CD4-positive, alpha-beta T cell (primary cell): ENCODE measurements at regions not wholly inside any gene's neighbourhood (a gene's known extent, or its start where the extent isn't known, plus 50 kb on each side); places are given as distances from the start of the nearest gene placed in this dataset.

Source experiments
- ATAC-seq: fragments of 200-7000 bp; cut with Tn5 transposase; one replicate; pipeline ENCODE4 v1.10.0; 2022; ENCODE audit warnings: mild to moderate bottlenecking; ENCODE audit not compliant: poor library complexity
- CTCF ChIA-PET: fragments of 350-600 bp; sonication (Branson Sonifier 250); formaldehyde crosslinking; loops from one replicate; lab custom pipeline; 2021; ENCODE audit warnings: antibody characterized with exemption, inconsistent platforms; lab: Charles Lee
- POLR2A ChIA-PET: fragments of 350-600 bp; sonication (Branson Sonifier 250); formaldehyde crosslinking; loops from one replicate; lab custom pipeline; 2021; ENCODE audit warnings: antibody characterized with exemption, inconsistent platforms; lab: Charles Lee
- DNase-seq, 14 experiments: peaks; one replicate each; pipeline ENCODE4 v3.0.0-alpha.2; 2013 to 2020; ENCODE audit warnings: mixed read lengths in 2 of 14
- H3K27ac ChIP-seq, 2 donors: one replicate each; pipeline versions ENCODE4 v1.5.1 to v1.7.0; 2013; ENCODE audit warnings: low read length in 2 of 2, low read depth in 1 of 2, mild to moderate bottlenecking in 1 of 2
- H3K27me3 ChIP-seq, 2 experiments: 1 replicate in 1 of 2; 2 replicates in 1 of 2; pipeline versions ENCODE4 v1.6.1 to v1.7.0; 2013; ENCODE audit warnings: low read length in 2 of 2, control low read depth in 1 of 2, mild to moderate bottlenecking in 1 of 2, moderate library complexity in 1 of 2; ENCODE audit not compliant: insufficient read depth in 2 of 2, control insufficient read depth in 1 of 2
- H3K36me3 ChIP-seq: one replicate; pipeline ENCODE4 v1.6.1; 2013; ENCODE audit warnings: low read length, control low read depth; ENCODE audit not compliant: insufficient read depth
- H3K4me1 ChIP-seq: one replicate; pipeline ENCODE4 v1.6.1; 2013; ENCODE audit warnings: low read length, control low read depth; ENCODE audit not compliant: insufficient read depth
- H3K4me3 ChIP-seq: one replicate; pipeline ENCODE4 v1.5.1; 2013; ENCODE audit warnings: mild to moderate bottlenecking, low read length, moderate library complexity
- H3K9me3 ChIP-seq, 2 experiments: 1 replicate in 1 of 2; 2 replicates in 1 of 2; pipeline versions ENCODE4 v1.6.1 to v1.7.0; 2013; ENCODE audit warnings: low read length in 2 of 2, mild to moderate bottlenecking in 2 of 2, control low read depth in 1 of 2, moderate library complexity in 1 of 2; ENCODE audit not compliant: control insufficient read depth in 1 of 2, insufficient read depth in 1 of 2
- H3K27ac Mint-ChIP-seq: one replicate; pipeline ENCODE4 v1.8.0; 2020; ENCODE audit warnings: mixed read lengths
- H3K27me3 Mint-ChIP-seq: one replicate; pipeline ENCODE4 v1.8.0; 2021; ENCODE audit warnings: mixed read lengths
- H3K36me3 Mint-ChIP-seq: one replicate; pipeline ENCODE4 v1.8.0; 2021; ENCODE audit warnings: low read depth, mixed read lengths
- H3K4me1 Mint-ChIP-seq: one replicate; pipeline ENCODE4 v1.8.0; 2021; ENCODE audit warnings: low read depth, mixed read lengths
- H3K4me3 Mint-ChIP-seq: one replicate; pipeline ENCODE4 v1.8.0; 2020; ENCODE audit warnings: mild to moderate bottlenecking, mixed read lengths
- H3K9me3 Mint-ChIP-seq: one replicate; pipeline ENCODE4 v1.8.0; 2020; ENCODE audit warnings: mixed read lengths
- CTCF ChIP-seq: fragments of 200-600 bp; IDR thresholded peaks from one replicate; pipeline ENCODE4 v1.8.0; 2022; ENCODE audit warnings: antibody characterized with exemption, mild to moderate bottlenecking
- intact Hi-C, 2 experiments: fragments of 100-400 bp; cut with DNase I in 1 of 2; cut with micrococcal nuclease in 1 of 2; formaldehyde crosslinking; loops; one replicate each; pipeline versions ENCODE4 v1.15.1 to v1.9.0; 2023 to 2025; cut with DNase I, micrococcal nuclease

- intact Hi-C loops, result no loop called here
- no peaks in the 10 kb centered on the region for H3K36me3 Mint-ChIP-seq
- no peak for DNase-seq
- H3K9me3 Mint-ChIP-seq, result peaks cover 2% of the 10 kb centered on the region
- CTCF ChIA-PET, result no interaction called here
- no peaks in the 10 kb centered on the region for H3K9me3 ChIP-seq
- H3K27ac Mint-ChIP-seq, result no peak overlapping the region
- H3K4me3 Mint-ChIP-seq, result no peak overlapping the region
- no peaks in the 10 kb centered on the region for H3K27me3 ChIP-seq
- H3K27me3 Mint-ChIP-seq, result no peaks in the 10 kb centered on the region
- no peaks in the 10 kb centered on the region for H3K4me1 ChIP-seq
- no peak for TF ChIP-seq CTCF
- no peak overlapping the region for H3K4me3 ChIP-seq
- no peak overlapping the region for H3K27ac ChIP-seq
- ATAC-seq, result no peak
- POLR2A ChIA-PET, result no interaction called here
- no peaks in the 10 kb centered on the region for H3K4me1 Mint-ChIP-seq
- no peaks in the 10 kb centered on the region for H3K36me3 ChIP-seq
These were observed 87.3 kb upstream of the DMD start for GRCh38 chrX:33298622-33299021.

- Mint-ChIP-seq H3K36me3 (no peaks in the 10 kb centered on the region), H3K4me3 (no peak overlapping the region), H3K4me1 (no peaks in the 10 kb centered on the region), H3K27ac (no peak overlapping the region), H3K27me3 (no peaks in the 10 kb centered on the region), H3K9me3 (peaks cover 4% of the 10 kb centered on the region)
- DNase-seq, result no peak
- ATAC-seq, result no peak
- no peak for TF ChIP-seq CTCF
- Histone ChIP-seq H3K4me3 (no peak overlapping the region), H3K27ac (no peak overlapping the region), H3K27me3 (no peaks in the 10 kb centered on the region), H3K4me1 (no peaks in the 10 kb centered on the region), H3K9me3 (no peaks in the 10 kb centered on the region), H3K36me3 (no peaks in the 10 kb centered on the region)
- ChIA-PET CTCF (no interaction called here), POLR2A (no interaction called here)
- intact Hi-C loops, result no loop called here
These were observed 74.2 kb upstream of the DMD start for GRCh38 chrX:33285550-33285949.

GRCh38 chrX:33277046-33277445, 65.7 kb upstream of the DMD start:
- no peaks in the 10 kb centered on the region for H3K36me3 ChIP-seq
- DNase-seq (no peak), ATAC-seq (no peak)
- no peak overlapping the region for H3K27ac Mint-ChIP-seq
- no peak overlapping the region for H3K4me3 Mint-ChIP-seq
- H3K27me3 ChIP-seq, result no peaks in the 10 kb centered on the region
- peaks cover 2% of the 10 kb centered on the region for H3K9me3 Mint-ChIP-seq
- TF ChIP-seq CTCF, result no peak
- intact Hi-C loops, result no loop called here
- H3K9me3 ChIP-seq, result no peaks in the 10 kb centered on the region
- ChIA-PET CTCF (no interaction called here), POLR2A (no interaction called here)
- no peaks in the 10 kb centered on the region for H3K4me1 ChIP-seq
- no peaks in the 10 kb centered on the region for H3K4me1 Mint-ChIP-seq
- no peak overlapping the region for H3K27ac ChIP-seq
- H3K36me3 Mint-ChIP-seq, result no peaks in the 10 kb centered on the region
- H3K4me3 ChIP-seq, result no peak overlapping the region
- no peaks in the 10 kb centered on the region for H3K27me3 Mint-ChIP-seq
